HCT116 (cell line): ENCODE measurements at regions not wholly inside any gene's neighbourhood (a gene's known extent, or its start where the extent isn't known, plus 50 kb on each side); places are given as distances from the start of the nearest gene placed in this dataset.

ENCODE experiments used
- ATAC-seq: fragments of 200-7000 bp; cut with Tn5 transposase; 2 replicates; pipeline ENCODE4 v1.9.1; 2020; ENCODE audit warnings: mild to moderate bottlenecking, moderate library complexity
- BruUV-seq: library from RNA; stranded (reverse); fragments of 400-500 nt; replicated peaks from 2 replicates; lab custom pipeline; 2021; lab: Mats Ljungman, UMichigan
- CTCF ChIA-PET: fragments of 300-600 bp; sonication (Branson Sonifier 250); formaldehyde crosslinking; loops from one replicate; lab custom pipeline; 2021; ENCODE audit warnings: antibody characterized with exemption; lab: Charles Lee
- POLR2A ChIA-PET: fragments of 300-600, 350-600 bp; sonication (Branson Sonifier 250); formaldehyde crosslinking; loops from one replicate; lab custom pipeline; 2021; ENCODE audit warnings: antibody characterized with exemption; lab: Charles Lee
- RAD21 ChIA-PET, 2 experiments: fragments of 300-600 bp; sonication (Branson Sonifier 250); formaldehyde crosslinking; loops; one replicate each; lab custom pipeline; 2023; ENCODE audit warnings: low total read pairs in 2 of 2; ENCODE audit not compliant: uncharacterized antibody in 2 of 2, unreplicated experiment in 2 of 2, low non-redundant PET in 1 of 2; lab: Charles Lee
- DNase-seq: peaks from one replicate; pipeline ENCODE4 v3.0.0-alpha.2; 2010; ENCODE audit warnings: low read depth, low spot score
- H2AFZ ChIP-seq: fragments of 200-600 bp; shearing (Covaris generic), sonication (generic); 2 replicates; pipeline ENCODE4 v1.6.1; 2017; ENCODE audit warnings: low read depth, mixed run types, mixed read lengths, antibody characterized with exemption, low read length; ENCODE audit not compliant: poor library complexity, severe bottlenecking
- H3K27ac ChIP-seq: 2 replicates; pipeline ENCODE4 v1.5.1; 2012; ENCODE audit warnings: low read depth, low read length
- H3K27me3 ChIP-seq: fragments of 200-600 bp; sonication (generic); 2 replicates; pipeline ENCODE4 v1.6.1; 2016; ENCODE audit warnings: mixed run types, low read length, mixed read lengths; ENCODE audit not compliant: insufficient read depth
- H3K36me3 ChIP-seq, 2 experiments: fragments of 200-500 bp in 1 of 2; fragments of 200-600 bp in 1 of 2; sonication (Bioruptor generic) in 1 of 2; sonication (generic) in 1 of 2; 2 replicates each; pipeline versions ENCODE4 v1.5.1 to v1.6.1; 2014 to 2016; ENCODE audit warnings: low read length in 2 of 2, inconsistent platforms in 1 of 2, mixed read lengths in 1 of 2, mixed run types in 1 of 2; ENCODE audit not compliant: insufficient read depth in 2 of 2, control insufficient read depth in 1 of 2
- H3K4me1 ChIP-seq, 2 experiments: fragments of 200-600 bp in 1 of 2; sonication (generic) in 1 of 2; 2 replicates each; pipeline versions ENCODE4 v1.5.1 to v1.6.1; 2012 to 2017; ENCODE audit warnings: low read length in 2 of 2, inconsistent platforms in 1 of 2, mild to moderate bottlenecking in 1 of 2, mixed read lengths in 1 of 2, mixed run types in 1 of 2, moderate library complexity in 1 of 2; ENCODE audit not compliant: insufficient read depth in 2 of 2, control insufficient read depth in 1 of 2
- H3K4me2 ChIP-seq: fragments of 200-600 bp; sonication (generic); 2 replicates; pipeline ENCODE4 v1.6.1; 2017; ENCODE audit warnings: mixed run types, low read length, mixed read lengths
- H3K4me3 ChIP-seq, 2 experiments: fragments of 200-600 bp in 1 of 2; sonication (generic) in 1 of 2; replicated peaks in 1 of 2; 2 replicates each; pipeline ENCODE4 v1.5.1; 2011 to 2016; ENCODE audit warnings: low read length in 2 of 2, control low read depth in 1 of 2, low read depth in 1 of 2, mild to moderate bottlenecking in 1 of 2, mixed read lengths in 1 of 2, mixed run types in 1 of 2
- H3K79me2 ChIP-seq: fragments of 200-600 bp; sonication (generic); 2 replicates; pipeline ENCODE4 v1.6.1; 2017; ENCODE audit warnings: mild to moderate bottlenecking, mixed run types, low read length, moderate library complexity, mixed read lengths; ENCODE audit not compliant: insufficient read depth
- H3K9ac ChIP-seq: fragments of 200-600 bp; sonication (generic); 2 replicates; pipeline ENCODE4 v1.6.1; 2016; ENCODE audit warnings: low read length, mixed read lengths
- H3K9me2 ChIP-seq: fragments of 200-600 bp; sonication (generic), shearing (Covaris generic); 2 replicates; pipeline ENCODE4 v1.6.1; 2017; ENCODE audit warnings: mixed run types, mild to moderate bottlenecking, moderate library complexity; ENCODE audit not compliant: insufficient read depth
- H3K9me3 ChIP-seq, 2 experiments: fragments of 200-500 bp in 1 of 2; fragments of 200-600 bp in 1 of 2; sonication (Bioruptor generic) in 1 of 2; sonication (generic) in 1 of 2; 2 replicates each; pipeline ENCODE4 v1.6.1; 2014 to 2017; ENCODE audit warnings: low read length in 2 of 2, mixed read lengths in 2 of 2, inconsistent platforms in 1 of 2, low read depth in 1 of 2, mild to moderate bottlenecking in 1 of 2, mixed run types in 1 of 2, moderate library complexity in 1 of 2; ENCODE audit not compliant: control insufficient read depth in 1 of 2, insufficient read depth in 1 of 2
- H4K20me1 ChIP-seq: fragments of 200-600 bp; sonication (generic), shearing (Covaris generic); 2 replicates; pipeline ENCODE4 v1.6.1; 2017; ENCODE audit warnings: mixed run types, mild to moderate bottlenecking, moderate library complexity; ENCODE audit not compliant: insufficient read depth
- CBX3 ChIP-seq: IDR thresholded peaks from 2 replicates; pipeline ENCODE4 v1.6.1; 2012; ENCODE audit warnings: low read depth
- CEBPB ChIP-seq: IDR thresholded peaks from 2 replicates; pipeline ENCODE4 v1.6.1; 2012; ENCODE audit warnings: low read depth
- EGR1 ChIP-seq: IDR thresholded peaks from 2 replicates; pipeline ENCODE4 v1.6.1; 2012; ENCODE audit warnings: low read depth
- ELF1 ChIP-seq: IDR thresholded peaks from 2 replicates; pipeline ENCODE4 v1.6.1; 2012; ENCODE audit warnings: low read depth, borderline replicate concordance
- EZH2 ChIP-seq: fragments of 200-600 bp; sonication (generic); IDR thresholded peaks from 2 replicates; pipeline ENCODE4 v1.6.1; 2017; ENCODE audit warnings: antibody characterized with exemption, mixed run types
- EZH2phosphoT487 ChIP-seq: fragments of 200-600 bp; IDR thresholded peaks from 2 replicates; pipeline ENCODE4 v1.6.1; 2018; ENCODE audit warnings: antibody characterized with exemption, borderline replicate concordance
- MAX ChIP-seq: IDR thresholded peaks from 2 replicates; pipeline ENCODE4 v1.6.1; 2012
- POLR2AphosphoS5 ChIP-seq: IDR thresholded peaks from 2 replicates; pipeline ENCODE4 v1.6.1; 2011; ENCODE audit warnings: mild to moderate bottlenecking, low read depth, low read length, moderate library complexity
- RAD21 ChIP-seq: IDR thresholded peaks from 2 replicates; pipeline ENCODE4 v1.6.1; 2012; ENCODE audit warnings: low read depth, mild to moderate bottlenecking
- SP1 ChIP-seq: IDR thresholded peaks from 2 replicates; pipeline ENCODE4 v1.6.1; 2012; ENCODE audit warnings: low read depth
- SRF ChIP-seq: IDR thresholded peaks from 2 replicates; pipeline ENCODE4 v1.6.1; 2012; ENCODE audit warnings: low read depth
- TCF7L2 ChIP-seq: IDR thresholded peaks from 2 replicates; pipeline ENCODE4 v1.7.0; 2011; ENCODE audit warnings: borderline replicate concordance, inconsistent platforms; ENCODE audit not compliant: insufficient read depth, insufficient read length; ENCODE audit errors: extremely low read depth
- YY1 ChIP-seq: IDR thresholded peaks from 2 replicates; pipeline ENCODE4 v1.6.1; 2011; ENCODE audit warnings: low read length, low read depth, moderate library complexity, mild to moderate bottlenecking; ENCODE audit not compliant: insufficient replicate concordance; ENCODE audit errors: extremely low read depth
- ZBTB33 ChIP-seq: IDR thresholded peaks from 2 replicates; pipeline ENCODE4 v1.6.1; 2011; ENCODE audit warnings: mild to moderate bottlenecking, low read length, moderate library complexity; ENCODE audit not compliant: insufficient replicate concordance; ENCODE audit errors: extremely low read depth
- ZFX ChIP-seq: fragments of 450-650 bp; IDR thresholded peaks from 2 replicates; pipeline ENCODE4 v1.6.1; 2017
- ZNF274 ChIP-seq: fragments of 200-500 bp; sonication (Bioruptor generic); IDR thresholded peaks from 2 replicates; pipeline ENCODE4 v1.6.1; 2014; ENCODE audit warnings: mild to moderate bottlenecking, low read depth, low read length, inconsistent platforms
- intact Hi-C: fragments of 100-400 bp; cut with micrococcal nuclease; formaldehyde crosslinking; loops from 2 replicates; pipeline ENCODE4 v1.10.0; 2022

DNA sequence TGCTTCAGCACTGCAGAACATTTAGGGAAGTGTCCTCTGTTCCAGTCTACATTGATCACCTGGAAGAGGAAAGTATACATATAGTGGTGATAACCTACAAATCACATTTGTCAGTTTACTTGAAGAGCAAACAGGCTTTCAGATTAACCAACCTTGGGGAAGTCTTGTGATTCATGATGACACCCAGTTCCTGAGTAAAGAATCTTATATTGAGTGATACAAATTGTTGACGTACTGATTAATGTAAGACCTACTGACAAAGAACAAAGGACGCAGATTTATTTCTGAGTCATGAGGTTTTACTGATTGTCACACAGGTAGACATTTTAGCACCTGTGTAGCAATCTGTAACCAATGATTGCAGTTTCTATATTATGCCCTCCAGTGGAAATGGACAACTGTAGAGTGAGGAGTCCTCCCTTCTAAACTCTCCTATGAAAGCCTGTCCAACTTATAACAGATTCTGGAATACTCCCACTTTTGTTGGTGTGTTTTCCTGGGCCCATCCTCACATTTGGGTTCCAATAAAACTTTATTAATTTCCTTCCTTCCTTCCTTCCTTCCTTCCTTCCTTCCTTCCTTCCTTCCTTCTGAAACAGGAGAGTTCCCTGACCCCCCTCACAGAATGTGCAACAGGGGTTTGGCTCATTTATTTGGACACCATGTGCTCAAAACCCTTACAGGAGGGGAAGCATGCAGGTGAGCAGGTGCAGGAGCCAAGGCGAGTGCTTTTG, 113.5 kb downstream of the SLC35B3 start:
- no peak overlapping the region for H3K4me2 ChIP-seq
- ChIA-PET POLR2A (no interaction called here), CTCF (no interaction called here), RAD21 (no interaction called here)
- no peaks in the 10 kb centered on the region for H3K36me3 ChIP-seq
- TF ChIP-seq EZH2phosphoT487 (no peak), ZFX (no peak), CEBPB (no peak)
- H3K27me3 ChIP-seq = no peaks in the 10 kb centered on the region; the same call in 1 of the 2 replicates
- no peaks in the 10 kb centered on the region for H4K20me1 ChIP-seq
- no peaks in the 10 kb centered on the region for H3K79me2 ChIP-seq
- H3K4me1 ChIP-seq = no peaks in the 10 kb centered on the region
- intact Hi-C loops = no loop called here
- BruUV-seq = no TSS peak
- no peaks in the 10 kb centered on the region for H3K9me3 ChIP-seq
- H2AFZ ChIP-seq = no peak overlapping the region
- ATAC-seq (no peak), DNase-seq (no peak)
- no peak overlapping the region for H3K27ac ChIP-seq
- no peak overlapping the region for H3K9ac ChIP-seq
- H3K4me3 ChIP-seq = no peak overlapping the region
- H3K9me2 ChIP-seq = no peaks in the 10 kb centered on the region

- Histone ChIP-seq H2AFZ (no peak overlapping the region), H4K20me1 (no peaks in the 10 kb centered on the region), H3K9me2 (no peaks in the 10 kb centered on the region), H3K36me3 (no peaks in the 10 kb centered on the region), H3K79me2 (no peaks in the 10 kb centered on the region), H3K9me3 (no peaks in the 10 kb centered on the region), H3K4me3 (no peak overlapping the region), H3K4me2 (no peak overlapping the region), H3K27ac (no peak overlapping the region), H3K27me3 (no peaks in the 10 kb centered on the region; the same call in 1 of the 2 replicates), H3K4me1 (no peaks in the 10 kb centered on the region), H3K9ac (no peak overlapping the region)
- BruUV-seq = no TSS peak
- intact Hi-C loops = no loop called here
- POLR2A ChIA-PET = no interaction called here
- RAD21 ChIA-PET = no interaction called here
- no peak for ATAC-seq
- no peak for DNase-seq
- CTCF ChIA-PET = no interaction called here
- TF ChIP-seq ELF1 (no peak), CBX3 (no peak), EZH2phosphoT487 (no peak), POLR2AphosphoS5 (no peak), ZBTB33 (no peak), TCF7L2 (no peak), SP1 (no peak), RAD21 (no peak), CEBPB (no peak), EGR1 (no peak), EZH2 (no peak), YY1 (no peak), ZFX (no peak), SRF (no peak), ZNF274 (no peak), MAX (no peak)
Observed at GRCh38 chr6:8315154-8315553, 120.2 kb downstream of the SLC35B3 start.
